ENCODE measurements at regions not wholly inside any gene's neighbourhood (a gene's known extent, or its start where the extent isn't known, plus 50 kb on each side); places are given as distances from the start of the nearest gene placed in this dataset.
"Not testable (repeated sequence)": the region's sequence is repeated elsewhere in the genome, so short reads cannot be mapped to it uniquely, and the experiment has no call there.

DNA sequence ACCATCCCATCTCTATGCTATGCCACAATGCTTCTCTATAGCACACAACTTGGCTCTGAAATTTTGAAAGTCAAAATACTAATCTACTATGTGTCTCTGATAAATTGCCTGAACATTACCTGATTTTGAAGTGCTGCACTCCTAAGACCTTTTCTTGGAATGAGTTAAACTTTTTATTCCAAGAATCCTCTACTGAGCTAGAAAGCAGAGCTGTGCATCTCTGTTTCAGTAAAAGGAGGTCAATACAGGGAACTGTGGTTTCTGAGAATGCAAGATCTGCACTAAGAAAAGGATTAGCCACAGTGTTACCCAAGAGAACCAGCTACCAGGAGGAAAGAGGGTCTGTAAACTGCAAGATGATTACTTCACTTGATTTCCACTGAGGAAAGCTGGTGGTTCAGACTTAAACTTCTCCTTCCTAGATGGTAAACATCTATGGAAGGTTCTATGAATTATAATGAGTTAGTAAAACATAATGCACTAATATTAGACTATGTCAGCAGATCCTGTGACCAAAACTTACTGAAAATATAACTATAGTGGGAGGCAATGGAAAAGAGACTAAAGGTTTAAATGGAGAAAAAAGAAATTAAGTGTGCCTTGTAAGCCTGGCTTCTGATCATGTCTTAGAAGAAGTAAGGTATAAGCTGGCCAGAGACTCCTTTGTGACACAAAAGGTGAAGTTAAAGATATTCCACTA, 588.0 kb upstream of the DEFB115 start:
- DNase-seq, result not testable (repeated sequence)

DNA sequence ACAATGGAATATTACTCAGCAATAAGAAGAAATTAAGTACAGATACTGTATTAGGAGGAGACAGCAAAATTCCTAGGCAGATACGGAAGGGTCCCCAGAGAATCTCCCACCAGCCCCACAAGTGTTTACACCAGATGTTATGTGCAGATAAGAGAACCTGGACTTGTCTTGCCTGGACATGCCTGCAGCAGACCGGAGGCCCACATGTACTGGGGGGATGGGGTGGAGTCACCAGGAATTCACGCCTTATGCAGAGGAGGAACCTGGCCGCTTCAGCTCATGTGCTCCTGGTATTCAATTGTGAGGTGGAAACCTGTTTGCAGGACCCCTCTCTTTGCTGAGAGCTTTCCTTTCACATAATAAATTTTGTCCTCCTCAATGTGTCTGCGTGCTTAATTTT, 586.3 kb upstream of the DEFB115 start:
- not testable (repeated sequence) for DNase-seq

DNA sequence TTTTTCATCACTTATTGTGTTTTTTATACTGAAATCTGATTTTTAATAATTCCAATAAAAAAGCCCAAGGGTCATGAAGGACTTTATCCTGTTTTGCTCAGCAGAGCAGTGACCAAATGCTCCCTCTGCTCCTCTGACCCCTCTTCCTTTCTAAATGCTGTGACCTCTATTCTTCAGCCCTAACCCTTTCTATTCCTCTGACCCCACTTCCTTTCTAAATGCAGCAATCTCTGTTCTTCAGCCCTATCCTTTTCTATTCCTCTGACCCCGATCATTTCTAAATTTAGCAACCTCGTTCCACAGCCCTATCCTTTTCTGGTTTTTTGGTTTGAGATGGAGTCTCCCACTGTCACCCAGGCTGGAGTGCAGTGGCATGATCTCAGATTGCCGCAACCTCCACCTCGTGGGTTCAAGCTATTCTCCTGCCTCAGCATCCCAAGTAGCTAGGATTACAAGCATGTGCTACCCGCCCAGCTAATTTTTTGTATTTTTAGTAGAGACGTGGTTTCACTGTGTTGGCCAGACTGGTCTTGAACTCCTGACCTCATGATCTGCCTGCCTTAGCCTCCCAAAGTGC, 581.4 kb upstream of the DEFB115 start:
- not testable (repeated sequence) for DNase-seq

GRCh38 chr20:30682236-30682635, 575.2 kb upstream of the DEFB115 start:
- DNase-seq, result not testable (repeated sequence)

- peak in 1 of 5 experiments; percentile 71 for DNase-seq
Measured at GRCh38 chr20:30712861-30713260, 544.6 kb upstream of the DEFB115 start.

- not testable (repeated sequence) for DNase-seq
Measured at GRCh38 chr20:30719415-30720199, 537.9 kb upstream of the DEFB115 start.

DNA sequence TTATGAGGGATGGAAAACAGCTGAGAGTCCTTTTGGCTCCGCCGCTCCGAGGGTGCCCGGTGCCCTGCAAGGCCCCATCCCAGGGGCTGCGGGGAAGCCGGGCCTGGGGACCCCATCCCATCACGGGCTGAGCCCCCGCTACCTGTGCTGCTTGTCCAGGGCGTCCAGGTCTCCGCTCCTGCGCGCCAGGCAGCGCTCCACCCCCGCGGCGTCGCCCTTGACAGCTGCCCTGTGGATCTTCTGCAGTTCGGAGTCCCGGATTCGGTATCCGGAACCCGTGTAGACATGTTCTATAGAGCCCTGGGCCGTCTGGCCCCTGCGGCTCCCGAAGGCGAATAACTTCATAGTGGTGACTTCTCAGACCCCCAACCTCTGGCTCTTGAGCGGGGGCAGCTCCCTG, 534.0 kb upstream of the DEFB115 start:
- DNase-seq, result peak in 1 of 5 experiments; percentile 11

GRCh38 chr20:30723934-30724687, 533.4 kb upstream of the DEFB115 start:
- DNase-seq, result peak in 1 of 5 experiments; percentile 82

GRCh38 chr20:30724688-30725074, 532.8 kb upstream of the DEFB115 start:
- not testable (repeated sequence) for DNase-seq

DNA sequence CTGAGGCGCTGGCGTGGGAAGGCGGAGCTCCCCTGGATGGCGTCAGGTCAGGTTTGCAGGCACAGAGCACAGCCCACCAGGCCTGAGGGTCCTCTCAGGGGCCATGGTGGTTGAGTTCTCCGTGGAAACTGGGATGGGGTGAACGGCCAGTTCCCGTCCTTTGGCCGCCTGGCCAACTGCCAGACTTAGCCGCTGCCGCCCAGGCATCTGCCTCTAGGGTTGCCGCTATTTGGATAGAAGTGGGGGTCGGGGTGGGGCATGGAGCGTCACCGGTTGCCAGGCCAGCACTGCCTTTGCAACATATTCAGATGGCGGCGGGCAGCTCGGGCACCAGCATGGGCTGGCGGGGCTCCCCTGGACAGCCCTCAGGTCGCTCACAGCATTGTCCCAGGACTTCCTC, 532.3 kb upstream of the DEFB115 start:
- DNase-seq, result not testable (repeated sequence)

- not testable (repeated sequence) for DNase-seq
Measured at GRCh38 chr20:30728271-30728885, 529.1 kb upstream of the DEFB115 start.

Data from T-helper 2 cell (primary cell).